NT2/D1 (cell line): ENCODE measurements at regions not wholly inside any gene's neighbourhood (a gene's known extent, or its start where the extent isn't known, plus 50 kb on each side); places are given as distances from the start of the nearest gene placed in this dataset.
A peak's percentile ranks its signal among the peaks of the same experiment; 100 is the strongest.

ENCODE experiments used
- DNase-seq: peaks from one replicate; pipeline ENCODE4 v3.0.0-alpha.2; 2011; ENCODE audit warnings: low read depth, low spot score
- H3K27me3 ChIP-seq: 2 replicates; pipeline ENCODE4 v1.6.0; 2011; ENCODE audit warnings: mild to moderate bottlenecking; ENCODE audit not compliant: insufficient read length, insufficient read depth
- H3K36me3 ChIP-seq: 2 replicates; pipeline ENCODE4 v1.6.1; 2011; ENCODE audit warnings: mild to moderate bottlenecking, low read length, mixed read lengths; ENCODE audit not compliant: insufficient read depth, insufficient read length
- H3K4me1 ChIP-seq: 2 replicates; pipeline ENCODE4 v1.5.1; 2011; ENCODE audit not compliant: insufficient read depth, insufficient read length
- H3K4me3 ChIP-seq: 2 replicates; pipeline ENCODE4 v1.5.1; 2011; ENCODE audit warnings: low read depth; ENCODE audit not compliant: insufficient read length
- H3K9ac ChIP-seq: 2 replicates; pipeline ENCODE4 v1.6.0; 2011; ENCODE audit warnings: low read depth; ENCODE audit not compliant: insufficient read length
- H3K9me3 ChIP-seq: 2 replicates; pipeline ENCODE4 v1.5.1; 2011; ENCODE audit warnings: mild to moderate bottlenecking, low read length; ENCODE audit not compliant: insufficient read depth
- SUZ12 ChIP-seq: IDR thresholded peaks from 2 replicates; pipeline ENCODE4 v1.6.1; 2011; ENCODE audit not compliant: insufficient read length, insufficient read depth; ENCODE audit errors: extremely low read depth
- YY1 ChIP-seq: IDR thresholded peaks from 2 replicates; pipeline ENCODE4 v1.6.1; 2011; ENCODE audit not compliant: insufficient read length, insufficient read depth
- ZNF274 ChIP-seq: IDR thresholded peaks from 2 replicates; pipeline ENCODE4 v1.6.1; 2011; ENCODE audit warnings: mild to moderate bottlenecking, low read depth, low read length

DNA sequence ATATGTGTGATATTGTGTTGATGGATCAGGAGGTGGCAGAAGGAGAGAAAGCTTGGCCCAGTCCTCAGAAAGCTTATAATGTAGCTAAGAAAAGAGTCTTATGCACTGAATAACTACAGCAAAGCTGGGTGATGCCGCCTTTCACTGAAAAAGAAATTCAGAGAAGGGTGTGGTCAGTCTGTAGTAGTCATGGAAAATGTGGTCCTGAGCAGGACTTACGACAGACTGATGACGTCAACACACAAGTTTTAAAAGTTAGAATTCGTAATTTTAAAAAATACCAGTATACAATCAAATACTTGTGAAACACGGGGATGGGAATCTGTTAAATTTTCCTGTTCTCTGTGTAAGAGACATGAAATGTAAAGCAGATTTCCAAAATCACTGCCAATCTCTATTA, 87.0 kb upstream of the RAPGEF2 start:
- Histone ChIP-seq H3K4me1 (no peaks in the 10 kb centered on the region), H3K4me3 (no peak overlapping the region), H3K9ac (no peak overlapping the region), H3K36me3 (no peaks in the 10 kb centered on the region), H3K27me3 (no peaks in the 10 kb centered on the region), H3K9me3 (no peaks in the 10 kb centered on the region)
- DNase-seq, result no peak
- TF ChIP-seq ZNF274, result no peak
- TF ChIP-seq YY1, result no peak
- TF ChIP-seq SUZ12, result no peak

DNA sequence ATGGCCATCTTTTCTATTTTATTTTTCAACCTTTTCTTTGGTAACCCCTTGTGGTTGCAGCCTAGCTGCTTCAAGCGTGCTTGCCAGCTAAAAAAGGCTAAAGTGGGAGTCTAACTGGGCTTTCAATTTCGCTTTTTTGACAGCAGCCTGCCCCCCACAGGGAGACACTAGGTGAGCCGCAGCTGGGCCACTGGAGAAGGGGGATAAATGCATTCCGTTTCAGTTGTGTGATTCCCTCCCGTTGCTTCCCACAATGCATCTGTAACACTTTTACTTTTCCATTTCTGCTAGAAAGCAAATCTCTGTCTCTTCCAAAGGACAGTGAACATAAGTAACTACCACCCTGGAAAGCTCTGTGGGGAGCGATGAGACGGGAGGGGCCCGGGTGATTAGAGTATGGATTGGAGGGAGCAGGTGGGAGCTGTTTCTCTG, 86.3 kb upstream of the RAPGEF2 start:
- H3K9me3 ChIP-seq, result no peaks in the 10 kb centered on the region
- peak; percentile 35 for DNase-seq
- no peak overlapping the region for H3K4me3 ChIP-seq
- H3K4me1 ChIP-seq, result no peaks in the 10 kb centered on the region
- no peak overlapping the region for H3K9ac ChIP-seq
- no peaks in the 10 kb centered on the region for H3K36me3 ChIP-seq
- TF ChIP-seq ZNF274 (no peak), SUZ12 (no peak)
- H3K27me3 ChIP-seq, result no peaks in the 10 kb centered on the region

DNA sequence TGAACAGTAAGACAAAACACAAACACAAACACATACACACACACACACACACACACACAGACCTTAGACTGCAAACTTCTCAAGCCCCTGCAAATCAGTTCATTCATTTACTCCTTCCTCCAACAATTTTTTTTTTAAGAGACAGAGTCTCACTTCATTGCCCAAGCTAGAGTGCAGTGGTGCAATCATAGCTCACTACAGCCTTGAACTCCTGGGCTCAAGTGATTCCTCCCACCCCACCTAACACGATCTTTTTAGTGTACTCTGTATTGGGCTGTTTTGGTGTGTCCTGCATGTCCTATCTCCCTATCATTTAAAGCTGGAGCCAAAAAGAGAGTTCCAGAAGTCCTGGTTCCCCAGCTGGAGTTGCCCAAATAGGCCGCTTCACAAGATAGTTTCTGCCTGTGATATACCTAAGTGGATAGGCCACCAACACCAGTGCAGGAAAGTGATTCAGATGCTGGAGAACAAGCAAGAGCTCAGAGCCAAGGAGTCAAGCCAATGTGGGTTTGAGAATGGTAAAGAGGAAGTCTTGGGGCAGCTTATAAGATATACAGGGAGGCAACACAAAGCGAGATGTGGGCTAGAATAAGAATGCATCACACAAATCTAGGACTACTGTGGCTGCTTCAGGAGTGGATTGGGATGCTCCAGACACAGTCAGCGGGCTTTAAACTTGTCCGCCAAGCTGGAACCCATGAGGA, 85.4 kb upstream of the RAPGEF2 start:
- H3K9me3 ChIP-seq, result no peaks in the 10 kb centered on the region
- H3K27me3 ChIP-seq, result no peaks in the 10 kb centered on the region
- TF ChIP-seq ZNF274 (no peak), SUZ12 (no peak), YY1 (no peak)

DNA sequence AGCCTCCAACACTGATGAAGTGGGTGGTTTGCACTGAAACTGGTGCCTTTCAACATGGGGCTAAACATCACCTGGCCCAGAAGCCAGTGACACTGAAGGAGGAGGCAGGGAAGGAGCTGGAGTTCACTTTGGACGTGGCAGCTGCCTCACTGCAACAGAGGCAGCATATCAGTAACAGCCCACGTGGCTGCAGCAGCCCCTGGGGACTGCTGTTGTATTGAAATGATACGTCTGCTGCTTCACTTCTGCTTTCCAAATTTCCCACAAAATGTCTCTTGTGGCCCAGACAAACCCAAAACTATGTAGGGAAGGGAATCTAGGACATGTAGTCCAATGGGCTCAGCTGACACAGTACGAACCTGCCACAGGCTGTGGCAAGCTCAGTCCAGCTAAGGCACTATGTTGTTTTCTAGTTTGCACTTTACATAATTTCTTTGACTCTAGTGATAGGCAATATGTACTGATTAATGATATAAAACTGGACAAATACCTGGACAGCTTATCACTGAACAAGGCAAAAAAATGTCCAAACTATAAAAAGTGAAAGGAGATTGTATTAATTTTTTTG, 84.7 kb upstream of the RAPGEF2 start:
- no peak for DNase-seq
- H3K36me3 ChIP-seq, result no peaks in the 10 kb centered on the region
- TF ChIP-seq SUZ12 (no peak), ZNF274 (no peak), YY1 (no peak)
- H3K4me1 ChIP-seq, result no peaks in the 10 kb centered on the region
- H3K9ac ChIP-seq, result no peak overlapping the region
- H3K4me3 ChIP-seq, result no peak overlapping the region
- H3K27me3 ChIP-seq, result no peaks in the 10 kb centered on the region
- H3K9me3 ChIP-seq, result no peaks in the 10 kb centered on the region

More for the DNA sequence above, 85.4 kb upstream of the RAPGEF2 start:
- no peak for DNase-seq
- H3K4me3 ChIP-seq, result no peak overlapping the region
- H3K36me3 ChIP-seq, result no peaks in the 10 kb centered on the region
- no peaks in the 10 kb centered on the region for H3K4me1 ChIP-seq
- H3K9ac ChIP-seq, result no peak overlapping the region

DNA sequence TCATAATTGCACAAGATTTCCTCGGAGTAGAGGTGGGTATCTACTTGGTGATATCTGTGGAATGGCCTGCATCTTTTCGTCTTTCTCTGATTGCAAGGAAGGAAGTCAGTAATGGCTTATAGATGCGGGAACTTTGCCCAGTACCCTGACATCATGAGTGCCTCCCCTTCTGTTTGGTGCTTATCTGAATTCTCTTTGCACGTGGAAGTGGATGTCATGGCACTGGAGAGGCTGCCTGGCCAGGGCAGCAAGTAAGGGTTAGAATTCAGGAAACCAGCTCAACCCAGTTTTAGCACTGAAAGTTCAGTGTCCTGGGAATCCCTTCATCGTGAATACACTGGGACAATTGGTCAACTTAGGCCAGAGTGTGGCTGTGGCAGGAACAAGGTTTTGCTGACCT, 83.5 kb upstream of the RAPGEF2 start:
- Histone ChIP-seq H3K27me3 (no peaks in the 10 kb centered on the region), H3K36me3 (no peaks in the 10 kb centered on the region), H3K9ac (no peak overlapping the region), H3K4me3 (no peak overlapping the region), H3K9me3 (no peaks in the 10 kb centered on the region), H3K4me1 (no peaks in the 10 kb centered on the region)
- no peak for TF ChIP-seq SUZ12
- no peak for TF ChIP-seq ZNF274
- no peak for TF ChIP-seq YY1
- no peak for DNase-seq

DNA sequence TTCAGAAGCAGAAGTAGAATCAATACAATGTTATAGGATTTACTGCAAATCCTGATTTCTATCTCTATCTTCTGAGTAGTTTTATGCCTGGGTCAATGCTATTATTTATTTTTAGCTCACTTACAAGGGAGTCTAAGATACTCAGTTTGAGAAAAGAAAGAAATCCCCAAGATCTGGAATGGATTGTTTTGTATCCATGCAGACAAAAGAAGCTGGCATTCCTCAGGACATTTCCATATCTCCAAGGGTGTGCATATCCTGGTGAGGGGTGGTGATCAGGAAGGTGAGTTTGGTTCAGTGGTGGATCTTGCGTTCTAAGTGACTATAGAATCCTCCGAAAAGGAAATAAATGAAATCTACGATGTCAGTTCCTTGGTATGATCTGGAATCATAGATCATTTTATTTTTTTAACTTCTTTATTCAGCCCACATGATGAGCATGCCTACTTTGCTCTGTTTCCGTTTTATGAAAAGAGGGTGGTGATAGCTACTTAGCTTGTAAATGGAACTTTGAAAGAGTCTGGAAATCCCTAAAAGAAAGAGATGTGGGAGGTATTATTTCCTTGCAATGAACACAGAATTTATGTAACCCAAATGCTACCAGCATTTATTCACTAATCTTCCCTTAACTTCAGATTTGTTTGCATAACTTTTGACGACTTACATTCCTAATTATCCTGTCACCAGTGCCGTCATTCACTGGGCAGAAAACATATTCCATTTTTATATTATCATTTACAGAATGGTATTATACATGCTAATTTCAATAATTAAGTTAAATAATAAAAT, 81.1 kb upstream of the RAPGEF2 start:
- DNase-seq, result peak; percentile 60
- H3K9me3 ChIP-seq, result no peaks in the 10 kb centered on the region

DNA sequence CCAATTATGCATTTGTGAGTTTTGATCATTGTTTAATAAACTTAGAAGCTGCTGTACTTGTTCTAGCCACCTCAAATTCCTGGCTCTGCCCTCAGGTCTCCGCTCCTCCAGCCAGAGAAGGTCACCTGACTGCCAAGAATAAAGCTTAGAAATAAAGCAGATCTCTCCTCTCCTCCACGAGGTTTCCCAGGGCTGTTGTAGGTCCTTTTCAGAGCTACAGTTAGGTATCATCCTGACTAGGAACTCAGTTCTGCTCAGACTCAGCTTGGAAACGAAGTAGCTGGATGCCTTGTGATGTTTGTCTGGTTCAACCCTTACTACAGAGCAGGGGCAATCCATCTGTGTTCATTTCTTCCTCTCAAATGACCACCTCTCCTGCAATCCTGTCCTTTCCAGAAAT, 79.1 kb upstream of the RAPGEF2 start:
- Histone ChIP-seq H3K27me3 (no peaks in the 10 kb centered on the region), H3K9ac (no peak overlapping the region), H3K36me3 (no peaks in the 10 kb centered on the region), H3K4me1 (no peaks in the 10 kb centered on the region), H3K4me3 (no peak overlapping the region), H3K9me3 (no peaks in the 10 kb centered on the region)
- no peak for DNase-seq
- TF ChIP-seq YY1, result no peak
- TF ChIP-seq ZNF274, result no peak
- no peak for TF ChIP-seq SUZ12

More for the DNA sequence above, 81.1 kb upstream of the RAPGEF2 start:
- no peak overlapping the region for H3K9ac ChIP-seq
- H3K4me1 ChIP-seq, result no peaks in the 10 kb centered on the region
- TF ChIP-seq YY1 (no peak), ZNF274 (no peak), SUZ12 (no peak)
- H3K4me3 ChIP-seq, result no peak overlapping the region
- no peaks in the 10 kb centered on the region for H3K36me3 ChIP-seq
- H3K27me3 ChIP-seq, result no peaks in the 10 kb centered on the region
